OCI-LY3 (cell line): ENCODE measurements at regions not wholly inside any gene's neighbourhood (a gene's known extent, or its start where the extent isn't known, plus 50 kb on each side); places are given as distances from the start of the nearest gene placed in this dataset.

Source experiments
- CTCF ChIP-seq: fragments of 200-600, 300-600 bp; sonication (generic); IDR thresholded peaks from 2 replicates; pipeline ENCODE4 v1.5.1; 2014; ENCODE audit warnings: antibody characterized with exemption, low read length, low read depth
- EZH2phosphoT487 ChIP-seq: fragments of 200-600 bp; shearing (Covaris generic); IDR thresholded peaks from 2 replicates; pipeline ENCODE4 v1.6.1; 2018; ENCODE audit warnings: antibody characterized with exemption, mixed run types, low read depth

GRCh38 chr16:8286348-8286747 is 304.0 kb downstream of the TMEM114 start:
- TF ChIP-seq EZH2phosphoT487, result no peak
- no peak for TF ChIP-seq CTCF
